ENCODE measurements at regions not wholly inside any gene's neighbourhood (a gene's known extent, or its start where the extent isn't known, plus 50 kb on each side); places are given as distances from the start of the nearest gene placed in this dataset.
"Not testable (repeated sequence)": the region's sequence is repeated elsewhere in the genome, so short reads cannot be mapped to it uniquely, and the experiment has no call there.

- in situ Hi-C loops (cut with MboI; ENCODE audit: low pct_unique_long_range_greater_than_20kb, low sequenced_read_pairs): no loop called here
- DNase-seq: no peak
These were observed 73.7 kb downstream of the GEMIN8 start for GRCh38 chrX:13955975-13956374.

- no peak for DNase-seq
- in situ Hi-C loops (cut with MboI; ENCODE audit: low pct_unique_long_range_greater_than_20kb, low sequenced_read_pairs): no loop called here
These were observed 74.5 kb downstream of the GEMIN8 start for GRCh38 chrX:13955095-13955647.

DNA sequence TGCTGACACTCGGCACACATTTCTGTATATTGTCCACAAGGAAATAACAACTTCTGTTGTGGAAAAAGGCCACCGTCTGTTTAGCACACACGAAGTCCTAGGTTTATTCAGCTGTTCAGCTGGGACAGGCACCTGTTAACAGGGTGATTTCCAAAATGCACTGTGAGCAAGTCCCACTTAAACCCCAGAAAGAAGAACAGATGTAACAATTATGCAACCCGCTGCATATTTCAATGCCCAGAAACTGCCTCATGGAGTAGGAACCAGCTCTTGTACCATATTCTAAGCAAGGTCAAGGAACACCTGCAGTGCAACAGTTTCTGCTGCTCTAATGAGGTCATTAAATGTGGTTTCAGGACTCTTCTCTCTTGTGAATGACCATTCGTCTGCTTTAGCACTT is 77.1 kb downstream of the GEMIN8 start:
- no peak for DNase-seq
- in situ Hi-C loops (cut with MboI; ENCODE audit: low pct_unique_long_range_greater_than_20kb, low sequenced_read_pairs): no loop called here

GRCh38 chrX:13946223-13946622 is 83.5 kb downstream of the GEMIN8 start:
- in situ Hi-C loops (cut with MboI; ENCODE audit: low pct_unique_long_range_greater_than_20kb, low sequenced_read_pairs); DNase-seq: not testable (repeated sequence)

- in situ Hi-C loops (cut with MboI; ENCODE audit: low pct_unique_long_range_greater_than_20kb, low sequenced_read_pairs); DNase-seq: not testable (repeated sequence)
These were observed 83.9 kb downstream of the GEMIN8 start for GRCh38 chrX:13945787-13946186.

GRCh38 chrX:13940671-13941070 is 89.0 kb downstream of the GEMIN8 start:
- in situ Hi-C loops (cut with MboI; ENCODE audit: low pct_unique_long_range_greater_than_20kb, low sequenced_read_pairs): no loop called here
- no peak for DNase-seq

DNA sequence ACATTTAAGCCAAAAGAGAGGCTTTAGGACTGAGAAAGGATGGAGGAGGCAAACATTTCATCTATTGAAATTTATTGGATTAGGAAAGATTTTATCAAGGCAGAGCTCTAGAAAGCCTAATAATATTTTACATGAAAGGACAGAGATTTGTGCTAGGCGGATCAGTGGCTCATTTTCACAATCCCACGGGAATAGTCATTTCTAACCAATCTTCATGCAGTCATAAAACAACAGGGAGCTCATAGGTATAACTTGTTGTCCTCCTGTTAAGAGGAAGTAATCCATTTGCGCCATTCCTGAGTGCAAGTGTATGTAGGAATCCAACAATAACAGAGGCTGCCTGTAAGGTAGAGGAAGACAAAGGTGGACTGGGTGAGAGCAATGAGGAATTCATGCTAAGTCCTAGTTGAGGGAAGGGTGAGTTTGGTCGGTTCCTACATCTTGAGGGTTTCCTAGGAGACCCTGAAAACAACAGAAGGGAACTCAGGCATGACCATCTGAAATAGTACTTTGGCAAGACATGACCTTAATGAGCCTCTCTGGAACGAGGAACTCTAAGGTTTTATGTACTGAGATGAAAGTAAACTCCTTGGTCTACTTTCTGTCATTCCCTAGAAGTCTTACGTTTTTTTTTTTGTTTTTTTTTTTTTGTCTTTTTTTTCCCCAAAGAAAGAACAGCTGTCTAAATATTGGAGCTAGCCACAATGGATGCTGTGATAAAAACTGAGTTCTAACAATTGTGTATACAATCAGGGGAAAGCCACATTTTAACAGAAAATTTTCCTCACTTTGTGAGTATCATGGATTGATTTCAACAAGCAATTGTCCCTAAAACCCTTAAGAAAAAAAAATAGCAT is 89.7 kb downstream of the GEMIN8 start:
- in situ Hi-C loops (cut with MboI; ENCODE audit: low pct_unique_long_range_greater_than_20kb, low sequenced_read_pairs): no loop called here
- peak; percentile 49 for DNase-seq

- DNase-seq: no peak
- in situ Hi-C loops (cut with MboI; ENCODE audit: low pct_unique_long_range_greater_than_20kb, low sequenced_read_pairs): no loop called here
These were observed 90.7 kb downstream of the GEMIN8 start for GRCh38 chrX:13938829-13939530.

DNA sequence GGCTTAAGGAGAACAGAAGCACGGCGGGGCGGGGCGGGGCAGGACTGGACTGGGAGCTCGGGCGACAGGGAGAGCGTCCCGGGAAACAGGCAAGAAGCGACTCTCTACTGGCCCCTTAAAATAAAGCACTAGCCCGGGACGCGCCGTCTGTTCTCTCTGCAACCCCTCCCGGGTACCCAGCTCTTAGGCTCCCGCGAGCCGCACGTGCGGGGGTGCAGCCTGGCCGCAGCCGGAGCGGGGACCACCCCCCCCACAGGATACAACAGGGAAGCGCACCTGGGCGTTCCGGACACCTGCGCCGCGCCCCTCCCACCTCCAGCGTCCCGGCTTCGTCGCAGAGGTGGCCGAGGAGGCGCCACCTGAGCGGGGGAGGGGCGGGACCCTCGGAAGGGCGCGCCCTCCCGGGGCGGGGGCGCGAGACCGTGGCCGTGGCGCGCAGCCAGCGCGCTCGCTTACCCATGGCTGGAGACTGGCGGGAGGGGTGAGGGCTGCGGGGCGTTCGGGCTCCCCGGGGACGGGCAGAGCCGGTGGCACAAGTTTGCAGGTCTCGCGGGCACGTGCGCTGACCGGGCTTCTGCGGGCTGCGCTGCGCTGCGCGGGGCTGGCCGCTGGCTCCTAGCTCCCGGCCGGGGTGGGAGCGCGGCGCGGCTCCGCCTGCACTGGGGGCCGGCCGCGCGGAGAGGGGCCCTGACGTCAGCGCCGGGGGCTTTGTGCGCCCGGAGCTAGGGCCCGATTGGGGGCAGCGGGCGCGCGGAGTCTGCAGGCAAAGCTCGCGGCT is 91.5 kb downstream of the GEMIN8 start:
- DNase-seq: peak; percentile 28
- in situ Hi-C loops (cut with MboI; ENCODE audit: low pct_unique_long_range_greater_than_20kb, low sequenced_read_pairs): no loop called here

GRCh38 chrX:13937370-13938050 is 92.2 kb downstream of the GEMIN8 start:
- in situ Hi-C loops (cut with MboI; ENCODE audit: low pct_unique_long_range_greater_than_20kb, low sequenced_read_pairs): no loop called here
- DNase-seq: peak; percentile 54

DNA sequence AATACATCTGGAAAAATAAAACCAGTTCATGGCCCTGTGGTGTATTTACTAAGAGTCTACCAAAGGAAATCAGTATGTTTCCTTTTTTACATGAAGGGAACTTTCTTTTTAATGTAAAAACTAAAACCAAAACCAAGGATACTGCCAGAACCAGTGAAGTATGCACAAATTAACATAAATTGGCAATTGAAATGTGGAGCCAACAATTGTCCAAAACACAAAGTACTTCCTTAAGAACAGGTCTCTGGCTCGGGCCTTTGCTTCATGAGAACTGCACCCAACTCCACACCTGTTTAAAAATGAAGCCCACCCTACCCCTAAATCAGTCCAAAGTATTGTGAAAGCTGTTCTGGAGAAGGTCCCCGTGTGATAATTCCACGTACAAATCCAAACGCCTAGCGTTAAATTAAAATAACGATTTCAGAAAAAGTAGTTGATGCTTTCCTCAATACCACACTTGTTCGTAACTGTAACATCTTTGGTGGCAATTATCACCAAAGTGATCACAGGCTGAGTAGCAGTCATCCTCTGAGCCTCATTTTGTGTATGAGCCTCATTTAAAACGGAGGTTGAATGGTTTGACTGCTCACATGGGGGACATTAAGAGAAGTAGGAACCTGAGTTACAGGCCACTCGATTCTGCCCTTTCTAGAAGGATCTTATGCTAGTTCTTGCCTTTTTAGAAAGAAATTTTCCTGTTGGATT is 93.0 kb downstream of the GEMIN8 start:
- in situ Hi-C loops (cut with MboI; ENCODE audit: low pct_unique_long_range_greater_than_20kb, low sequenced_read_pairs): no loop called here
- no peak for DNase-seq

DNA sequence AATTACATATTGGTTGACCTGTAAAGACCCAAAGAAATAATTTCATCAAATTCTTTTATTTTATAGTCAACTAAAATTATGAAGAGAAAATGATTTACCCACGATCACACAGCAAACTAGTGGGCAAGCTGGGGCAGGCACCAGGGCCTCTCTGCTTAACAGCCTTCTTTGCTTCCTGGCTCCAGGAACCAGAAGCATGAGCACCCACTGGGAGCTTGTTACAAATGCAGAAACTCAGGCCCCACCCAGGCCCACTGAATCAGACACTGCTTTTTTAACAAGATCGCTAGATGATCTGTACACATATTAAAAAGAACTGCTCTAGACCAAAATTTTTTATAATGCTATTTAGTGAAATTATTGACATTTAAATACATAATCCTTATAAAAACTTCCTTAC is 95.0 kb downstream of the GEMIN8 start:
- no peak for DNase-seq
- in situ Hi-C loops (cut with MboI; ENCODE audit: low pct_unique_long_range_greater_than_20kb, low sequenced_read_pairs): no loop called here

- in situ Hi-C loops (cut with MboI; ENCODE audit: low pct_unique_long_range_greater_than_20kb, low sequenced_read_pairs): no loop called here
- DNase-seq: no peak
These were observed 95.8 kb downstream of the GEMIN8 start for GRCh38 chrX:13933851-13934250.

DNA sequence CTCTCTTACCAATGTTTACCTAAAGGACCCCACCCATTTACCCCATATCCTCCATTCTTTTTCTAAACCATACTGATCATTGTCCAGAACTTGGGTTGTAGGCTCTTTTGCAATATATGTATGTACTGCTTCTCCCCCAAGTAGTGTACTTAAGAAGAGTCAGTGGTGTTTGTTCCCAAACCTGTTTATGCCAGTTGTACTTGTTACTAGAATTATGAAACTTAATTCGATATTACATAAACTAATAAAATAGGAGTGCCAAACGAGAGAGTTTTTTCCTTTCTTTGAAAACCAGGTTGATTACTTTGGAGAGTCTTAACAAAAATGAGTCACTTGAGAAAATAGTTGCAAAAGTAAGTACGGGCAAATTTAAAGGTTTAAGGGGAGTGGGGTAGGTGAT is 96.3 kb downstream of the GEMIN8 start:
- in situ Hi-C loops (cut with MboI; ENCODE audit: low pct_unique_long_range_greater_than_20kb, low sequenced_read_pairs): no loop called here
- no peak for DNase-seq

DNA sequence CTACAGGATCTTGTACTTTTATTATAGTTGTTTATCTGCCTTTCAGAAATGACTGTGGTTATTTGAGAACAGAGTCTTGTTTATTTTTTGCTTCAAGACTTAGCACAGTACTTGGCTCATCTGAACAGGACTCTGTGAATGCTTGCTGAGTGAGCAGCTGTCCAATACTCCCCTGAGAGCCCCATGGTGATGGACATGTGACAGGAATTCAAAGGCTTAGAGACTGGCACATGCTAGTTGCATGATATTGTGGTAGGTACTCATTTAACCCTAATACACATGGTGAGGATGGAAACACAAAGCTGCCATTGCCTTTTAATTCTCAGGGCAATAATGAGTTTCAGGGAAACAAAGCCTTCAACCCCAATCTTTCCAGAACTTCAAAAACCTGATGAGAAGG is 97.3 kb downstream of the GEMIN8 start:
- no peak for DNase-seq
- in situ Hi-C loops (cut with MboI; ENCODE audit: low pct_unique_long_range_greater_than_20kb, low sequenced_read_pairs): no loop called here

DNA sequence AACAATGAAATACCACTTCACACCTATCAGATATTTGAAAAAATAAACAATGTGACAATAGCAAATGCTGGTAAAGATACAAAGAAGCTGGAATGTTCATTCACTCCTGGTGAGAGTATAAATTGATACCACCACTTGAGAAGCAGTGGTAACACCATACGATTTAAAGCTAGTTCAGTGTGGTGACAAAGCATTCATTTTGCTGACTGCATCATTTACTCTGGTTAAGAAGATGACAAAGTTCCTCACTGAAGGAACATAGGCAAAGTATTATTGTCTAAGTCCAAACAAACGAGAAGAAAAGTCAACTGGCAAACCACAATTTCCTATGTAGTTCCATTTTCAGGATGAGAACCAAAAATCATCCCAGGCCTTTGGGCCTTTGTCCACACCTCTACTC is 102.5 kb downstream of the GEMIN8 start:
- no peak for DNase-seq
- in situ Hi-C loops (cut with MboI; ENCODE audit: low pct_unique_long_range_greater_than_20kb, low sequenced_read_pairs): no loop called here

GRCh38 chrX:13923845-13924244 is 105.8 kb downstream of the GEMIN8 start:
- no peak for DNase-seq

DNA sequence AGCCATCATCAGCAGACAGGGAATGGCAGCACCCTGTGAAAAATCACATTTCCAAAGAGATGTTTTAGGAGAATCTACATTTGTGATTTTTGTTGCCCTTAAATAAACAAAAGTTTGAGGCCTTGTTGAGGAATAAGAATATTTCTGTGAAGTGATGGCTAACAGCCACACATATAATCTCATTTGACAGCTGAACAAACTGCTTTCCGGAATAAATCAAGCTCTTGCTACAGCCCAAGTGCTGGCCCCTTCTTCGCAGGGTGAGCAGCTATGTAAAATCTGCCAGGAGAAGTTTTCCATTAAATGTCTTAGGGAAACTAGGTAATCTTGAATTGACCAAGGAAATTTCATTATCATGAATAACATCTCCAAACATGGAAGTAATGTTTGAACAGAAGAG is 106.4 kb upstream of the GPM6B start:
- no peak for DNase-seq
- in situ Hi-C loops (cut with MboI; ENCODE audit: low pct_unique_long_range_greater_than_20kb, low sequenced_read_pairs): no loop called here

More at GRCh38 chrX:13923845-13924244, 105.8 kb downstream of the GEMIN8 start:
- in situ Hi-C loops (cut with MboI; ENCODE audit: low pct_unique_long_range_greater_than_20kb, low sequenced_read_pairs): no loop called here
